Mesendoderm (in vitro differentiated cells): ENCODE measurements at regions not wholly inside any gene's neighbourhood (a gene's known extent, or its start where the extent isn't known, plus 50 kb on each side); places are given as distances from the start of the nearest gene placed in this dataset.
"Not testable (repeated sequence)": the region's sequence is repeated elsewhere in the genome, so short reads cannot be mapped to it uniquely, and the experiment has no call there.

Experiments
- DNase-seq: peaks from one replicate; pipeline ENCODE4 v3.0.0; 2013
- H2AK5ac ChIP-seq: 2 replicates; pipeline ENCODE4 v1.6.1; 2013; ENCODE audit warnings: low read length, inconsistent platforms
- H2BK120ac ChIP-seq: 2 replicates; pipeline ENCODE4 v1.6.1; 2013; ENCODE audit warnings: low read depth, mild to moderate bottlenecking, low read length, moderate library complexity, mixed read lengths
- H2BK15ac ChIP-seq: replicated peaks from 2 replicates; pipeline ENCODE4 v1.6.1; 2013; ENCODE audit warnings: low read depth, mild to moderate bottlenecking, moderate library complexity
- H2BK5ac ChIP-seq: 2 replicates; pipeline ENCODE4 v1.6.1; 2013; ENCODE audit warnings: low read length, inconsistent platforms
- H3K18ac ChIP-seq: 2 replicates; pipeline ENCODE4 v1.6.1; 2013; ENCODE audit warnings: mild to moderate bottlenecking, low read length, mixed read lengths
- H3K23ac ChIP-seq: one replicate; pipeline ENCODE4 v1.6.1; 2013; ENCODE audit warnings: low read length
- H3K27ac ChIP-seq: 2 replicates; pipeline ENCODE4 v1.5.1; 2013; ENCODE audit warnings: low read depth, mild to moderate bottlenecking, inconsistent platforms, low read length, moderate library complexity
- H3K27me3 ChIP-seq: 2 replicates; pipeline ENCODE4 v1.6.1; 2013; ENCODE audit warnings: low read length, control low read depth, mild to moderate bottlenecking, inconsistent platforms; ENCODE audit not compliant: insufficient read depth, poor library complexity
- H3K36me3 ChIP-seq: 2 replicates; pipeline ENCODE4 v1.6.1; 2013; ENCODE audit warnings: low read length, inconsistent platforms; ENCODE audit not compliant: control insufficient read depth, insufficient read depth
- H3K4ac ChIP-seq: one replicate; pipeline ENCODE4 v1.6.1; 2013; ENCODE audit warnings: low read depth, mild to moderate bottlenecking, low read length, moderate library complexity
- H3K4me1 ChIP-seq: 2 replicates; pipeline ENCODE4 v1.6.1; 2013; ENCODE audit warnings: low read depth, low read length, inconsistent platforms; ENCODE audit not compliant: control insufficient read depth
- H3K4me2 ChIP-seq: 2 replicates; pipeline ENCODE4 v1.6.1; 2013; ENCODE audit warnings: low read length
- H3K4me3 ChIP-seq: 2 replicates; pipeline ENCODE4 v1.5.1; 2013; ENCODE audit warnings: mild to moderate bottlenecking, low read length
- H3K56ac ChIP-seq: one replicate; pipeline ENCODE4 v1.6.1; 2013; ENCODE audit warnings: low read length
- H3K79me1 ChIP-seq: 2 replicates; pipeline ENCODE4 v1.6.1; 2013; ENCODE audit warnings: low read length, inconsistent platforms
- H3K79me2 ChIP-seq: 2 replicates; pipeline ENCODE4 v1.6.1; 2013; ENCODE audit warnings: mild to moderate bottlenecking, low read length; ENCODE audit not compliant: control insufficient read depth, insufficient read depth
- H3K9ac ChIP-seq: 2 replicates; pipeline ENCODE4 v1.6.1; 2013; ENCODE audit warnings: low read length, inconsistent platforms
- H4K5ac ChIP-seq: one replicate; pipeline ENCODE4 v1.6.1; 2013; ENCODE audit warnings: low read length
- H4K8ac ChIP-seq: one replicate; pipeline ENCODE4 v1.6.1; 2013; ENCODE audit warnings: low read depth, mild to moderate bottlenecking, control low read depth, low read length, moderate library complexity
- WGBS: extraction: QIAGEN DNeasy Blood & Tissue Kit; methylation state at CpG from one replicate; pipeline ENCODE4 v1.1.7; 2013; ENCODE audit warnings: low lambda C conversion rate, missing lambda C conversion rate; ENCODE audit not compliant: insufficient coverage; ENCODE audit errors: extremely low coverage; 5-methylcytosine and 5-hydroxymethylcytosine counted together

- no peaks in the 10 kb centered on the region for H3K27me3 ChIP-seq
- H3K4me3 ChIP-seq, result no peak overlapping the region
- H2BK15ac ChIP-seq, result no peak overlapping the region
- no peak overlapping the region for H3K4ac ChIP-seq
- no peaks in the 10 kb centered on the region for H3K79me2 ChIP-seq
- no peaks in the 10 kb centered on the region for H3K79me1 ChIP-seq
- H4K5ac ChIP-seq, result no peak overlapping the region
- H2BK120ac ChIP-seq, result no peak overlapping the region
- no peak overlapping the region for H2AK5ac ChIP-seq
- WGBS, result no CpG with 5 or more reads among the region's 6 CpGs
- H4K8ac ChIP-seq, result no peak overlapping the region
- H3K36me3 ChIP-seq, result no peaks in the 10 kb centered on the region
- H3K27ac ChIP-seq, result no peak overlapping the region
- H3K9ac ChIP-seq, result no peak overlapping the region
- no peak overlapping the region for H3K18ac ChIP-seq
- no peak for DNase-seq
- no peak overlapping the region for H3K23ac ChIP-seq
- peaks cover 8% of the 10 kb centered on the region for H3K4me1 ChIP-seq
- H2BK5ac ChIP-seq, result no peak overlapping the region
- no peak overlapping the region for H3K56ac ChIP-seq
- H3K4me2 ChIP-seq, result no peak overlapping the region
These were observed 104.7 kb upstream of the PMEPA1 start for GRCh38 chr20:57814529-57814928.

- Histone ChIP-seq H2BK15ac (no peak overlapping the region), H3K27me3 (no peaks in the 10 kb centered on the region), H3K9ac (no peak overlapping the region), H3K56ac (no peak overlapping the region), H2AK5ac (no peak overlapping the region), H4K5ac (no peak overlapping the region), H3K27ac (no peak overlapping the region), H3K23ac (no peak overlapping the region), H2BK5ac (no peak overlapping the region), H3K79me2 (no peaks in the 10 kb centered on the region), H4K8ac (no peak overlapping the region), H3K36me3 (no peaks in the 10 kb centered on the region), H3K79me1 (no peaks in the 10 kb centered on the region), H3K4me3 (no peak overlapping the region), H2BK120ac (no peak overlapping the region), H3K4me1 (peaks cover 8% of the 10 kb centered on the region), H3K18ac (no peak overlapping the region), H3K4me2 (no peak overlapping the region), H3K4ac (no peak overlapping the region)
- DNase-seq, result no peak
- no CpG with 5 or more reads among the region's 6 CpGs for WGBS
These were observed 103.9 kb upstream of the PMEPA1 start for GRCh38 chr20:57813509-57814269.

- H3K4me2 ChIP-seq, H2BK120ac ChIP-seq, H3K79me2 ChIP-seq, H3K79me1 ChIP-seq, H2BK15ac ChIP-seq, H4K8ac ChIP-seq, H3K27ac ChIP-seq, H3K4me3 ChIP-seq, H2BK5ac ChIP-seq, H2AK5ac ChIP-seq, H3K23ac ChIP-seq, H3K4ac ChIP-seq, H3K36me3 ChIP-seq, H3K4me1 ChIP-seq, H3K9ac ChIP-seq, H3K18ac ChIP-seq, H3K56ac ChIP-seq, DNase-seq, H4K5ac ChIP-seq, H3K27me3 ChIP-seq: not testable (repeated sequence)
- WGBS, result no CpG with 5 or more reads among the region's 4 CpGs
These were observed 102.8 kb upstream of the PMEPA1 start for GRCh38 chr20:57812632-57813031.

GRCh38 chr20:57811374-57812020 is 101.7 kb upstream of the PMEPA1 start:
- Histone ChIP-seq H3K27me3 (no peaks in the 10 kb centered on the region), H3K9ac (no peak overlapping the region), H3K4me1 (peaks cover 8% of the 10 kb centered on the region), H3K36me3 (no peaks in the 10 kb centered on the region), H2BK5ac (no peak overlapping the region), H3K79me2 (no peaks in the 10 kb centered on the region), H3K23ac (no peak overlapping the region), H3K18ac (no peak overlapping the region), H3K4me3 (no peak overlapping the region), H2BK15ac (no peak overlapping the region), H2BK120ac (no peak overlapping the region), H2AK5ac (no peak overlapping the region), H3K79me1 (no peaks in the 10 kb centered on the region), H4K5ac (no peak overlapping the region), H3K56ac (peak overlapping the region; percentile 47), H4K8ac (no peak overlapping the region), H3K4me2 (no peak overlapping the region), H3K4ac (no peak overlapping the region), H3K27ac (no peak overlapping the region)
- DNase-seq, result no peak
- WGBS, result no CpG with 5 or more reads among the region's 9 CpGs

GRCh38 chr20:57810511-57811373 is 100.9 kb upstream of the PMEPA1 start:
- Histone ChIP-seq H3K18ac (no peak overlapping the region), H3K23ac (no peak overlapping the region), H3K4me3 (no peak overlapping the region), H4K5ac (no peak overlapping the region), H3K4me1 (peaks cover 8% of the 10 kb centered on the region), H3K9ac (no peak overlapping the region), H3K4ac (no peak overlapping the region), H3K36me3 (no peaks in the 10 kb centered on the region), H2BK120ac (no peak overlapping the region), H4K8ac (no peak overlapping the region), H3K79me2 (no peaks in the 10 kb centered on the region), H3K27ac (no peak overlapping the region), H2AK5ac (no peak overlapping the region), H3K79me1 (no peaks in the 10 kb centered on the region), H3K27me3 (no peaks in the 10 kb centered on the region), H3K56ac (no peak overlapping the region), H3K4me2 (no peak overlapping the region), H2BK15ac (no peak overlapping the region), H2BK5ac (no peak overlapping the region)
- DNase-seq, result peak; percentile 56
- WGBS, result no CpG with 5 or more reads among the region's 26 CpGs
